H1 (cell line): ENCODE measurements at regions not wholly inside any gene's neighbourhood (a gene's known extent, or its start where the extent isn't known, plus 50 kb on each side); places are given as distances from the start of the nearest gene placed in this dataset.

Source experiments
- CHD2 ChIP-seq: IDR thresholded peaks from 2 replicates; pipeline ENCODE4 v1.6.1; 2012; ENCODE audit warnings: low read length, improper control_type of control experiment
- CTBP2 ChIP-seq: IDR thresholded peaks from 2 replicates; pipeline ENCODE4 v1.7.0; 2011; ENCODE audit warnings: borderline replicate concordance, mild to moderate bottlenecking, moderate library complexity, mixed read lengths, low read length; ENCODE audit not compliant: insufficient read depth, insufficient read length
- EP300 ChIP-seq, 2 experiments: IDR thresholded peaks; 1 replicate in 1 of 2; 2 replicates in 1 of 2; pipeline ENCODE4 v1.6.1; 2011 to 2012; ENCODE audit warnings: low read depth in 2 of 2, low read length in 2 of 2, mild to moderate bottlenecking in 2 of 2, borderline replicate concordance in 1 of 2, inconsistent platforms in 1 of 2, moderate library complexity in 1 of 2
- EZH2 ChIP-seq: fragments of 200-600 bp; sonication (generic); IDR thresholded peaks from 2 replicates; pipeline ENCODE4 v1.7.1; 2012; ENCODE audit warnings: low read depth, mild to moderate bottlenecking, moderate library complexity, low read length, inconsistent platforms; ENCODE audit not compliant: severe bottlenecking
- JUN ChIP-seq: IDR thresholded peaks from 2 replicates; pipeline ENCODE4 v1.6.1; 2011; ENCODE audit warnings: low read depth, mild to moderate bottlenecking, improper control_type of control experiment, low read length
- KDM5A ChIP-seq: fragments of 200-600 bp; IDR thresholded peaks from 2 replicates; pipeline ENCODE4 v1.7.1; 2012; ENCODE audit warnings: mild to moderate bottlenecking, low read length, inconsistent platforms, mixed read lengths
- MAFK ChIP-seq: IDR thresholded peaks from 2 replicates; pipeline ENCODE4 v1.6.1; 2012; ENCODE audit warnings: low read depth, mild to moderate bottlenecking, improper control_type of control experiment, low read length
- POLR2AphosphoS5 ChIP-seq: IDR thresholded peaks from 2 replicates; pipeline ENCODE4 v1.6.1; 2011; ENCODE audit warnings: low read depth, low read length
- TF ChIP-seq, protein P1 (sequence below), 3 experiments: IDR thresholded peaks; 1 replicate in 2 of 3; 2 replicates in 1 of 3; pipeline versions ENCODE4 v1.5.1 to v1.6.1; 2011; ENCODE audit warnings: low read length in 3 of 3, mild to moderate bottlenecking in 3 of 3, inconsistent platforms in 2 of 3, low read depth in 1 of 3, moderate library complexity in 1 of 3; ENCODE audit not compliant: insufficient read depth in 1 of 3; ENCODE audit errors: control extremely low read depth in 1 of 3
- TF ChIP-seq, protein P2 (sequence below): IDR thresholded peaks from 2 replicates; pipeline ENCODE4 v1.6.1; 2012; ENCODE audit warnings: inconsistent platforms
- TF ChIP-seq, protein P3 (sequence below): IDR thresholded peaks from 2 replicates; pipeline ENCODE4 v1.6.1; 2011; ENCODE audit warnings: low read depth, mild to moderate bottlenecking, low read length; ENCODE audit not compliant: insufficient read depth

DNA sequence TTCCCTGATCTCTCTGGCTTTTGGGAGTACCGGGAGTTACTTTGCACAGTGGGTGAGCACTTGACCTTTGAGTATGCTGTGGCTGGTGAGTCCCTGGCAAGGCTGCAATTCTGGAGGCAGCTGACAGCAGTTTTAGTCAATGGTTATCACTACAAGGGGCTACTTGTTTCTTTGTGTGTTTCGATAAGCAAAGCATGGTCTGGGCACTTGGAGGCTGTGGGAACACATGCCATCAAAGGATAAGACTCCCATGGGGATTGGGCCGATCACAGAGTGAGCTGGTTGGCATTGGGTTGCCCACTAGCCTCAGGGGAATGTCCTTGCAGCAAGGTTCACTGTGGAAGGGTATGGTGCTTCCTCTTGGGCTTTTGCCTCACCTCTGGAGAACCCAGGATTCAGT is 208.2 kb downstream of the SNX13 start:
- TF ChIP-seq JUN (no peak), CTBP2 (no peak), POLR2AphosphoS5 (no peak), CHD2 (no peak), MAFK (no peak), KDM5A (no peak), EP300 (IDR thresholded peaks at IDR 0.05; ENCODE audit: borderline replicate concordance in 1 of 2, low read depth in 2 of 2, low read length in 2 of 2) (no peak), EZH2 (no peak)
- TF ChIP-seq, protein P1, sequence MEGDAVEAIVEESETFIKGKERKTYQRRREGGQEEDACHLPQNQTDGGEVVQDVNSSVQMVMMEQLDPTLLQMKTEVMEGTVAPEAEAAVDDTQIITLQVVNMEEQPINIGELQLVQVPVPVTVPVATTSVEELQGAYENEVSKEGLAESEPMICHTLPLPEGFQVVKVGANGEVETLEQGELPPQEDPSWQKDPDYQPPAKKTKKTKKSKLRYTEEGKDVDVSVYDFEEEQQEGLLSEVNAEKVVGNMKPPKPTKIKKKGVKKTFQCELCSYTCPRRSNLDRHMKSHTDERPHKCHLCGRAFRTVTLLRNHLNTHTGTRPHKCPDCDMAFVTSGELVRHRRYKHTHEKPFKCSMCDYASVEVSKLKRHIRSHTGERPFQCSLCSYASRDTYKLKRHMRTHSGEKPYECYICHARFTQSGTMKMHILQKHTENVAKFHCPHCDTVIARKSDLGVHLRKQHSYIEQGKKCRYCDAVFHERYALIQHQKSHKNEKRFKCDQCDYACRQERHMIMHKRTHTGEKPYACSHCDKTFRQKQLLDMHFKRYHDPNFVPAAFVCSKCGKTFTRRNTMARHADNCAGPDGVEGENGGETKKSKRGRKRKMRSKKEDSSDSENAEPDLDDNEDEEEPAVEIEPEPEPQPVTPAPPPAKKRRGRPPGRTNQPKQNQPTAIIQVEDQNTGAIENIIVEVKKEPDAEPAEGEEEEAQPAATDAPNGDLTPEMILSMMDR (IDR thresholded peaks at IDR 0.05; ENCODE audit: control extremely low read depth in 1 of 3, insufficient read depth in 1 of 3, low read depth in 1 of 3, low read length in 3 of 3), result no peak
- TF ChIP-seq, protein P2, sequence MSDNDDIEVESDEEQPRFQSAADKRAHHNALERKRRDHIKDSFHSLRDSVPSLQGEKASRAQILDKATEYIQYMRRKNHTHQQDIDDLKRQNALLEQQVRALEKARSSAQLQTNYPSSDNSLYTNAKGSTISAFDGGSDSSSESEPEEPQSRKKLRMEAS, result no peak
- TF ChIP-seq, protein P3, sequence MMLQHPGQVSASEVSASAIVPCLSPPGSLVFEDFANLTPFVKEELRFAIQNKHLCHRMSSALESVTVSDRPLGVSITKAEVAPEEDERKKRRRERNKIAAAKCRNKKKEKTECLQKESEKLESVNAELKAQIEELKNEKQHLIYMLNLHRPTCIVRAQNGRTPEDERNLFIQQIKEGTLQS, result no peak
